Lower leg skin (tissue), 4 donors: ENCODE measurements at regions not wholly inside any gene's neighbourhood (a gene's known extent, or its start where the extent isn't known, plus 50 kb on each side); places are given as distances from the start of the nearest gene placed in this dataset.

Source experiments
- DNase-seq, 2 donors: peaks; one replicate each; pipeline ENCODE4 v3.0.0-alpha.2; 2019; ENCODE audit warnings: low spot score in 2 of 2
- H3K4me3 ChIP-seq: fragments of 200-600 bp; sonication (generic); 2 replicates; pipeline ENCODE4 v1.5.1; 2017; ENCODE audit warnings: mild to moderate bottlenecking, low read depth; ENCODE audit not compliant: poor library complexity, severe bottlenecking
- CTCF ChIP-seq, 3 donors: fragments of 450-650 bp; IDR thresholded peaks; one replicate each; pipeline ENCODE4 v1.5.1; 2016; ENCODE audit warnings: antibody characterized with exemption in 3 of 3, mild to moderate bottlenecking in 3 of 3, moderate library complexity in 2 of 3
- POLR2A ChIP-seq, 2 donors: fragments of 450-650 bp; IDR thresholded peaks; one replicate each; pipeline ENCODE4 v1.6.1; 2016 to 2017; ENCODE audit warnings: antibody characterized with exemption in 2 of 2, mild to moderate bottlenecking in 1 of 2, moderate library complexity in 1 of 2
- WGBS, 2 donors: methylation state at CpG; one replicate each; pipeline ENCODE4 v1.1.5; 2018; 5-methylcytosine and 5-hydroxymethylcytosine counted together
- intact Hi-C: fragments of 100-400 bp; cut with DNase I; formaldehyde crosslinking; loops from one replicate; pipeline ENCODE4 v1.15.0; 2023; ENCODE audit warnings: low total_unique reads

GRCh38 chr9:73064315-73064714, 87.3 kb upstream of the ANXA1 start:
- TF ChIP-seq POLR2A (IDR thresholded peaks at IDR 0.05) (no peak), CTCF (IDR thresholded peaks at IDR 0.05) (no peak)
- DNase-seq, result no peak
- H3K4me3 ChIP-seq, result no peak overlapping the region
- intact Hi-C loops, result no loop called here
- WGBS, 2 donors, result 77 to 82% methylated on average over 3 of the region's 3 CpGs

- TF ChIP-seq POLR2A (IDR thresholded peaks at IDR 0.05) (no peak), CTCF (IDR thresholded peaks at IDR 0.05) (no peak)
- 84 to 85% methylated on average over 3 of the region's 3 CpGs for WGBS, 2 donors
- intact Hi-C loops, result no loop called here
- H3K4me3 ChIP-seq, result no peak overlapping the region
- DNase-seq, result no peak
These were observed 90.5 kb upstream of the ANXA1 start for GRCh38 chr9:73061146-73061545.

- WGBS, 2 donors, result 61 to 65% methylated on average over 2 of the region's 2 CpGs
- DNase-seq, result no peak
- H3K4me3 ChIP-seq, result no peak overlapping the region
- TF ChIP-seq CTCF (IDR thresholded peaks at IDR 0.05), result no peak
- no peak for TF ChIP-seq POLR2A (IDR thresholded peaks at IDR 0.05)
- intact Hi-C loops, result no loop called here
These were observed 92.4 kb upstream of the ANXA1 start for GRCh38 chr9:73059247-73059646.

- no peak for TF ChIP-seq POLR2A (IDR thresholded peaks at IDR 0.05)
- no peak for TF ChIP-seq CTCF (IDR thresholded peaks at IDR 0.05)
- intact Hi-C loops, result no loop called here
- WGBS, 2 donors, result 84 to 85% methylated on average over 5 of the region's 5 CpGs
- no peak for DNase-seq
- H3K4me3 ChIP-seq, result no peak overlapping the region
These were observed 95.4 kb upstream of the ANXA1 start for GRCh38 chr9:73056245-73056644.

GRCh38 chr9:73054091-73054490, 97.6 kb upstream of the ANXA1 start:
- TF ChIP-seq CTCF (IDR thresholded peaks at IDR 0.05) (no peak), POLR2A (IDR thresholded peaks at IDR 0.05) (no peak)
- intact Hi-C loops, result no loop called here
- H3K4me3 ChIP-seq, result no peak overlapping the region
- DNase-seq, result no peak

DNA sequence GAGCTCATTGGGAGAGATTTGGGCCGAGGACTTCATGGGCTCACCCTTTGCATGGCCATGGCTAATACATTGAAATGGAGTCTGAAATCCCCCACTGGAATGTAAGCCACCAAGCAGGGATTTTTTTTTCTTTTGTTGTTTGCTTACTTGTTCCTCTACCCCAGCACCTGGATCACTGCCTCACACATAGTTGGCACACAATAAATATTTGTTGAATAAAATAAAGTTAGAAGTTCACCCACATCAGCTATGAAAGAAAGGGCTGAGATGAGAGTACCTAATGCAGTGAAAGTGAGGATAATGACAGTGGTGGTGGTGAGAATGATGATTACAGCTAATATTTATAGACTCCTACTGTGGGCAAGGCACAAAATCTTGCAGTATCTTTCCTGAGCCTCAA, 98.1 kb upstream of the ANXA1 start:
- WGBS, 2 donors, result 75 to 87% methylated on average over 1 of the region's 1 CpG
- peak in 1 of 2 donors; percentile 34 for DNase-seq
- H3K4me3 ChIP-seq, result no peak overlapping the region
- TF ChIP-seq POLR2A (IDR thresholded peaks at IDR 0.05), result no peak
- no peak for TF ChIP-seq CTCF (IDR thresholded peaks at IDR 0.05)
- intact Hi-C loops, result no loop called here
